Endodermal cell (in vitro differentiated cells): ENCODE measurements at regions not wholly inside any gene's neighbourhood (a gene's known extent, or its start where the extent isn't known, plus 50 kb on each side); places are given as distances from the start of the nearest gene placed in this dataset.
"Not testable (repeated sequence)": the region's sequence is repeated elsewhere in the genome, so short reads cannot be mapped to it uniquely, and the experiment has no call there.

Experiments used
- DNase-seq: peaks from one replicate; pipeline ENCODE4 v3.0.0-alpha.2; 2017
- H3K27ac ChIP-seq: 2 replicates; pipeline ENCODE4 v1.5.1; 2013; ENCODE audit warnings: mild to moderate bottlenecking, low read depth, low read length, moderate library complexity
- H3K27me3 ChIP-seq: 2 replicates; pipeline ENCODE4 v1.6.1; 2013; ENCODE audit warnings: mild to moderate bottlenecking, low read length, moderate library complexity; ENCODE audit not compliant: insufficient read depth, control insufficient read depth, poor library complexity, severe bottlenecking
- H3K36me3 ChIP-seq: 2 replicates; pipeline ENCODE4 v1.7.0; 2013; ENCODE audit warnings: mild to moderate bottlenecking, low read length, moderate library complexity; ENCODE audit not compliant: control insufficient read depth, insufficient read depth
- H3K4me1 ChIP-seq: one replicate; pipeline ENCODE4 v1.7.0; 2013; ENCODE audit warnings: low read length; ENCODE audit not compliant: control insufficient read depth, insufficient read depth
- H3K4me3 ChIP-seq: 2 replicates; pipeline ENCODE4 v1.5.1; 2013; ENCODE audit warnings: mild to moderate bottlenecking, low read length, moderate library complexity
- H3K9ac ChIP-seq: 2 replicates; pipeline ENCODE4 v1.6.1; 2013; ENCODE audit warnings: mild to moderate bottlenecking, low read length, moderate library complexity; ENCODE audit not compliant: poor library complexity, severe bottlenecking; ENCODE audit errors: extremely low read depth
- H3K9me3 ChIP-seq: 2 replicates; pipeline ENCODE4 v1.6.1; 2013; ENCODE audit warnings: mild to moderate bottlenecking, low read length, moderate library complexity; ENCODE audit not compliant: control insufficient read depth
- H3K27ac Mint-ChIP-seq: 2 replicates; pipeline ENCODE4 v1.8.0; 2020; ENCODE audit warnings: mixed read lengths
- H3K27me3 Mint-ChIP-seq: 2 replicates; pipeline ENCODE4 v1.8.0; 2021; ENCODE audit warnings: mild to moderate bottlenecking, mixed read lengths; ENCODE audit not compliant: insufficient read depth
- H3K36me3 Mint-ChIP-seq: 2 replicates; pipeline ENCODE4 v1.8.0; 2020; ENCODE audit warnings: low read depth, mixed read lengths
- H3K4me1 Mint-ChIP-seq: 2 replicates; pipeline ENCODE4 v1.8.0; 2020; ENCODE audit warnings: mixed read lengths
- H3K4me3 Mint-ChIP-seq: 2 replicates; pipeline ENCODE4 v1.8.0; 2020; ENCODE audit warnings: mild to moderate bottlenecking, moderate library complexity, mixed read lengths
- H3K9me3 Mint-ChIP-seq: 2 replicates; pipeline ENCODE4 v1.8.0; 2020; ENCODE audit warnings: mild to moderate bottlenecking, mixed read lengths
- WGBS, 2 experiments: methylation state at CpG; one replicate each; pipeline versions ENCODE4 v1.1.5 to v1.1.7; 2013; ENCODE audit warnings: missing lambda C conversion rate in 2 of 2, mixed read lengths in 1 of 2; ENCODE audit not compliant: insufficient coverage in 1 of 2, insufficient read length in 1 of 2; 5-methylcytosine and 5-hydroxymethylcytosine counted together
- TF ChIP-seq, protein P1 (sequence below): fragments of 200-600 bp; sonication (generic); conservative IDR thresholded peaks from 2 replicates; pipeline ENCODE4 v1.5.0; 2021; ENCODE audit warnings: antibody characterized with exemption, mild to moderate bottlenecking

DNA sequence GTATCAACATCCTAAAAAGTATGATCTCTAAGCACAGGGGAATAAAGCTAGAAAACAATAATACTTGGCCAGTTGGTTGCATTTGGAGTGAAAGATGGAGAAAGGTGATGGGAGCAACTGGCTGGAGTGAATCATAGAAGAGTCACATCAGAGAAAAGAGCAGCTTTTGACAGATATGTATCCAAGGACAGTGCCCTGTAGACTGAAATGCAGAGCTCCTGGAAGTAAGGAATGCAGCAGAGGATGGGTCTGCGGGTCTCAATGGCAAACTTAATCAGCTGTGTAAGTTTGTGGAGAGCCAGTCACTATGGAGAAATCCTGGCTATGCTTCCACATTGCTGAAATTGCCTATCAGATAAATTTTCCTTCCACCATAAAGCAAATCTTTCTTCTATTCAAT, 218.1 kb upstream of the PRNP start:
- no peak overlapping the region for H3K4me3 ChIP-seq
- H3K36me3 Mint-ChIP-seq: no peaks in the 10 kb centered on the region
- no peak for DNase-seq
- H3K4me1 Mint-ChIP-seq: no peaks in the 10 kb centered on the region
- TF ChIP-seq, protein P1, sequence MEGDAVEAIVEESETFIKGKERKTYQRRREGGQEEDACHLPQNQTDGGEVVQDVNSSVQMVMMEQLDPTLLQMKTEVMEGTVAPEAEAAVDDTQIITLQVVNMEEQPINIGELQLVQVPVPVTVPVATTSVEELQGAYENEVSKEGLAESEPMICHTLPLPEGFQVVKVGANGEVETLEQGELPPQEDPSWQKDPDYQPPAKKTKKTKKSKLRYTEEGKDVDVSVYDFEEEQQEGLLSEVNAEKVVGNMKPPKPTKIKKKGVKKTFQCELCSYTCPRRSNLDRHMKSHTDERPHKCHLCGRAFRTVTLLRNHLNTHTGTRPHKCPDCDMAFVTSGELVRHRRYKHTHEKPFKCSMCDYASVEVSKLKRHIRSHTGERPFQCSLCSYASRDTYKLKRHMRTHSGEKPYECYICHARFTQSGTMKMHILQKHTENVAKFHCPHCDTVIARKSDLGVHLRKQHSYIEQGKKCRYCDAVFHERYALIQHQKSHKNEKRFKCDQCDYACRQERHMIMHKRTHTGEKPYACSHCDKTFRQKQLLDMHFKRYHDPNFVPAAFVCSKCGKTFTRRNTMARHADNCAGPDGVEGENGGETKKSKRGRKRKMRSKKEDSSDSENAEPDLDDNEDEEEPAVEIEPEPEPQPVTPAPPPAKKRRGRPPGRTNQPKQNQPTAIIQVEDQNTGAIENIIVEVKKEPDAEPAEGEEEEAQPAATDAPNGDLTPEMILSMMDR: no peak
- H3K27ac Mint-ChIP-seq: no peak overlapping the region
- H3K27me3 ChIP-seq: no peaks in the 10 kb centered on the region
- H3K9ac ChIP-seq: no peak overlapping the region
- no peaks in the 10 kb centered on the region for H3K4me1 ChIP-seq
- no peak overlapping the region for H3K4me3 Mint-ChIP-seq
- no peaks in the 10 kb centered on the region for H3K9me3 Mint-ChIP-seq
- H3K9me3 ChIP-seq: no peaks in the 10 kb centered on the region
- peaks cover 2% of the 10 kb centered on the region for H3K27me3 Mint-ChIP-seq
- H3K27ac ChIP-seq: no peak overlapping the region
- no peaks in the 10 kb centered on the region for H3K36me3 ChIP-seq
- WGBS, 2 experiments: 75 to 96% methylated on average over 1 of the region's 1 CpG

DNA sequence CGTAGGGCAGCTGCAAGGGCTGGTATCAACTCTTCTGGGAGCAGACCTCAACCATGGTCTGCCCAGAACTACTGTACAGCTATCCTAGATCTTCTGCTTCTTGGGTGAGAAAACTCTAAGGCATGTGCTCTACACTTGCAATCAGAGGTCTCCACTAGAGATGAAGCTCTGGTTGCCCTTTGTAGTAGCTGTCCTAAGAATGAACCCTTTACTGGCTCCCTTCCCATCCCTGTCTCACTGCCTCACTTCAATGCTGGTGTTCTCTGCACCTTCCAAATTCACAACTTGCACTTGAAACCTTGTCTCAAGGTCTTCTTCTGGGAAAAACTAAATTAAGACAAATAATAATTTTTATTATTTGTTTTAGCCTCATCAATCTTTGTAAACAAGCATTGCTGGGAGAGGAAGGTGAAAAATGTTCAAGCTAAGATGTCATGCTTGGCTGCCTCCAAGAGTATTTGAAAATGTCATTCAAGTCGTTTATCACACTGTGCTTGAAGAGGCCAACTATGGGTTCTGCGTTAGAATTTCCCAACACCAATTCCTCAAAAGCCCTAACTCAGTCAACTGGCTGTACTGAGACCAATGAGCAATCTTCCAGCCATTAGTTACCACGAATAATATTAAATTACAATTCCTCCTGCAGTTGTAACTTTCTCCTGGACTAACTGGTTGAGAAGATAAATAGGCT, 216.9 kb upstream of the ADRA1D start:
- DNase-seq: no peak
- Mint-ChIP-seq H3K36me3 (no peaks in the 10 kb centered on the region), H3K4me3 (no peak overlapping the region), H3K9me3 (no peaks in the 10 kb centered on the region), H3K27me3 (no peaks in the 10 kb centered on the region), H3K27ac (no peak overlapping the region), H3K4me1 (no peaks in the 10 kb centered on the region)
- H3K27ac ChIP-seq: no peak overlapping the region
- TF ChIP-seq, protein P1: no peak
- WGBS, 2 experiments: 76 to 94% methylated on average over 3 to 4 of the region's 4 CpGs
- H3K4me1 ChIP-seq: no peaks in the 10 kb centered on the region
- H3K27me3 ChIP-seq: no peaks in the 10 kb centered on the region
- no peaks in the 10 kb centered on the region for H3K9me3 ChIP-seq
- H3K4me3 ChIP-seq: no peak overlapping the region
- no peaks in the 10 kb centered on the region for H3K36me3 ChIP-seq
- H3K9ac ChIP-seq: no peak overlapping the region

DNA sequence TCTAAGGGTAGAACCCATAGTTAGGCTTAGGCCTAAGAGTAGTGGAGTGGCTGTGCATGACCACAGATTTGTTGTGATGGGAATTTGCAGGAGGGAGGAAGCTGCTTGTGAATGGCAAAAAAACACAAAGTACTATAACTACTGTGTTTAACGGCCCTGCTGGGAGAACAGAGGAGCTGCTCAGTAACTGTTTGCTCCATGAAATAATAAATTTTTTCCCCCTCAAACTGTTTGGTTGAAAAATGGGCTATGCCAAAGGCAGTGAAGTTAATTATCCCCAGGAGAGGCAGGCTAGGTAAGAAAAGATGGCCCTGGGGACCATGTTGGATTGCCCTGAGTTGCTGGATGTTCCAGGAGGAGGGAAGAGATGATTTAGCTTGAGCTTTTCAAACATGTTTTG, 216.1 kb upstream of the ADRA1D start:
- H3K27ac Mint-ChIP-seq: no peak overlapping the region
- DNase-seq: no peak
- no peaks in the 10 kb centered on the region for H3K36me3 Mint-ChIP-seq
- H3K4me3 ChIP-seq: no peak overlapping the region
- H3K27me3 Mint-ChIP-seq: no peaks in the 10 kb centered on the region
- TF ChIP-seq, protein P1: no peak
- no peaks in the 10 kb centered on the region for H3K9me3 ChIP-seq
- H3K27me3 ChIP-seq: no peaks in the 10 kb centered on the region
- H3K4me3 Mint-ChIP-seq: no peak overlapping the region
- no peak overlapping the region for H3K27ac ChIP-seq
- no peaks in the 10 kb centered on the region for H3K4me1 Mint-ChIP-seq
- H3K9ac ChIP-seq: no peak overlapping the region
- H3K36me3 ChIP-seq: no peaks in the 10 kb centered on the region
- WGBS, 2 experiments: 89% methylated on average over 1 of the region's 1 CpG; no CpG with 5 or more reads in 1 of the 2 experiments
- no peaks in the 10 kb centered on the region for H3K4me1 ChIP-seq
- H3K9me3 Mint-ChIP-seq: no peaks in the 10 kb centered on the region

DNA sequence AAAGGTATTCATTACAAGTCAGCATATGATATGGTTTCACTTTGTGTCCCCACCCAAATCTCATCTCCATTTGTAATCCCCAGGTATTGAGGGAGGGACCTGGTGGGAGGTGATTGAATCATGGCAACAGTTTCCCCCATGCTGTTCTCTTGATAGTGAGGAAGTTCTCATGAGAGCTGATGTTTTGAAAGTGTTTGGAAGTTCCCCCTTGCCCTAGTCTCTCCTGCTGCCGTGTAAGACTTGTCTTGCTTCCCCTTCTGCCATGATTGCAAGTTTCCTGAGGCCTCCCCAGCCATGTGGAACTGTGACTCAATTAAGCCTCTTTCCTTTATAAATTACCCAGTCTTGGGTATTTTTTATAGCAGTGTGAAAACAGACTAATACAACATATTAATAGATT, 213.7 kb upstream of the ADRA1D start:
- H3K27ac Mint-ChIP-seq: not testable (repeated sequence)

More for the DNA sequence above, 213.7 kb upstream of the ADRA1D start:
- H3K4me3 Mint-ChIP-seq, H3K4me1 ChIP-seq, H3K9ac ChIP-seq, DNase-seq, H3K27ac ChIP-seq, H3K9me3 ChIP-seq, H3K36me3 ChIP-seq, H3K4me3 ChIP-seq, H3K27me3 Mint-ChIP-seq, H3K36me3 Mint-ChIP-seq, H3K27me3 ChIP-seq, H3K9me3 Mint-ChIP-seq: not testable (repeated sequence)
- 86% methylated on average over 1 of the region's 1 CpG; no CpG with 5 or more reads in 1 of the 2 experiments for WGBS, 2 experiments
- H3K4me1 Mint-ChIP-seq: peaks cover 14% of the 10 kb centered on the region
